ENCODE measurements at regions not wholly inside any gene's neighbourhood (a gene's known extent, or its start where the extent isn't known, plus 50 kb on each side); places are given as distances from the start of the nearest gene placed in this dataset.

- no peak for DNase-seq
Observed at GRCh38 chr9:18075253-18075952, 398.6 kb upstream of the ADAMTSL1 start.

GRCh38 chr9:18077941-18078678 lies 395.8 kb upstream of the ADAMTSL1 start:
- DNase-seq: no peak

- no peak for DNase-seq
Observed at GRCh38 chr9:18092138-18092537, 381.8 kb upstream of the ADAMTSL1 start.

- DNase-seq: no peak
Observed at GRCh38 chr9:18106006-18106560, 367.9 kb upstream of the ADAMTSL1 start.

- DNase-seq: no peak
Observed at GRCh38 chr9:18109675-18110074, 364.3 kb upstream of the ADAMTSL1 start.

GRCh38 chr9:18111146-18111545 lies 362.8 kb upstream of the ADAMTSL1 start:
- DNase-seq: no peak

- no peak for DNase-seq
Observed at GRCh38 chr9:18114559-18115475, 359.1 kb upstream of the ADAMTSL1 start.

- DNase-seq: no peak
Observed at GRCh38 chr9:18118268-18118667, 355.7 kb upstream of the ADAMTSL1 start.

GRCh38 chr9:18122171-18122570 lies 351.8 kb upstream of the ADAMTSL1 start:
- no peak for DNase-seq

GRCh38 chr9:18124760-18125159 lies 349.2 kb upstream of the ADAMTSL1 start:
- no peak for DNase-seq

GRCh38 chr9:18126831-18127498 lies 347.0 kb upstream of the ADAMTSL1 start:
- DNase-seq: no peak

- DNase-seq: no peak
Observed at GRCh38 chr9:18127499-18127875, 346.5 kb upstream of the ADAMTSL1 start.

GRCh38 chr9:18129809-18130334 lies 344.1 kb upstream of the ADAMTSL1 start:
- DNase-seq: no peak

GRCh38 chr9:18136354-18136994 lies 337.5 kb upstream of the ADAMTSL1 start:
- no peak for DNase-seq

GRCh38 chr9:18137815-18138214 lies 336.1 kb upstream of the ADAMTSL1 start:
- no peak for DNase-seq

- no peak for DNase-seq
Observed at GRCh38 chr9:18138656-18139055, 335.3 kb upstream of the ADAMTSL1 start.

- no peak for DNase-seq
Observed at GRCh38 chr9:18141681-18142080, 332.3 kb upstream of the ADAMTSL1 start.

- DNase-seq: no peak
Observed at GRCh38 chr9:18143073-18143745, 330.7 kb upstream of the ADAMTSL1 start.

GRCh38 chr9:18146329-18146728 lies 327.6 kb upstream of the ADAMTSL1 start:
- DNase-seq: no peak

GRCh38 chr9:18149471-18150011 lies 324.4 kb upstream of the ADAMTSL1 start:
- no peak for DNase-seq

- DNase-seq: no peak
Observed at GRCh38 chr9:18154661-18155060, 319.3 kb upstream of the ADAMTSL1 start.

Measured in amniotic stem cell (primary cell).